ENCODE measurements at regions not wholly inside any gene's neighbourhood (a gene's known extent, or its start where the extent isn't known, plus 50 kb on each side); places are given as distances from the start of the nearest gene placed in this dataset.

DNA sequence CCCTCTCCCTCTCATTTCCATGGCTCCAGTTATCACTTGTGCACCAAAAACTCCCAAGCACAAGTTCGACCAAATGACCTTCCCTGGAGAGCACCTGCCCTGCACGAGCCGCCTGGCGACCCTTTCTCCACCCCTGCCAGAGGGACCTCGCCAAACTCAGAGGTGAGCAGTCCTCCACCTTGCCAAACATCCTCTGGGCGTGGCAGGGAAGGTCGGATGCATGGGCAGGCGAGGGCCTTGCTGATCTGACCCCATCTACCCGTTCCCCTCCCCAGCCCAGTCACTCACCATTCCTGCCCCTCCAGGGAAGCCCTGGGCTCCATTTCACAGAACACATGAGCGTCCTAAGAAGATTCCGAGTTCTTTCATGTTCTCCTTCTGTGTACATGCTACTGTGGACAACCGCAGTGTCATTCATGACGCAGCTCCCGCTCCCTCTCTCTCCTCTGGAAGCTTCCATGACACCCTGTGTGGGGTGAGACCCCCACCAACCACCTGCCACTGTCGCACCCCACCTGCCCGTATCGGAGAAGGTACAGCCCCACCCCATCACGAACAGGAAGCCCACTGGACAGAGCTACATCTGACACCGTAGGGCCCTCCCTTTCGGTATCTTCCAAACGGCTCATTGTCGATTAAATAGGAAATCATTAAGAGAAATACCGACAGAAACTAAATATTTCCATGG lies 104.3 kb downstream of the DACT2 start:
- TF ChIP-seq, protein P1, sequence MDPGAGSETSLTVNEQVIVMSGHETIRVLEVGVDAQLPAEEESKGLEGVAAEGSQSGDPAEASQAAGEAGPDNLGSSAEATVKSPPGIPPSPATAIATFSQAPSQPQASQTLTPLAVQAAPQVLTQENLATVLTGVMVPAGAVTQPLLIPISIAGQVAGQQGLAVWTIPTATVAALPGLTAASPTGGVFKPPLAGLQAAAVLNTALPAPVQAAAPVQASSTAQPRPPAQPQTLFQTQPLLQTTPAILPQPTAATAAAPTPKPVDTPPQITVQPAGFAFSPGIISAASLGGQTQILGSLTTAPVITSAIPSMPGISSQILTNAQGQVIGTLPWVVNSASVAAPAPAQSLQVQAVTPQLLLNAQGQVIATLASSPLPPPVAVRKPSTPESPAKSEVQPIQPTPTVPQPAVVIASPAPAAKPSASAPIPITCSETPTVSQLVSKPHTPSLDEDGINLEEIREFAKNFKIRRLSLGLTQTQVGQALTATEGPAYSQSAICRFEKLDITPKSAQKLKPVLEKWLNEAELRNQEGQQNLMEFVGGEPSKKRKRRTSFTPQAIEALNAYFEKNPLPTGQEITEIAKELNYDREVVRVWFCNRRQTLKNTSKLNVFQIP (CRISPR knock-in tag; IDR thresholded peaks at IDR 0.05; ENCODE audit: borderline replicate concordance, low read depth) = no peak
- TF ChIP-seq PPARA (CRISPR knock-in tag; IDR thresholded peaks at IDR 0.05; ENCODE audit: borderline replicate concordance) (no peak), ZFP3 (CRISPR knock-in tag; IDR thresholded peaks at IDR 0.05) (no peak), ARNTL (CRISPR knock-in tag; IDR thresholded peaks at IDR 0.05; ENCODE audit: borderline replicate concordance, low read depth) (no peak)
- TF ChIP-seq, protein P2, sequence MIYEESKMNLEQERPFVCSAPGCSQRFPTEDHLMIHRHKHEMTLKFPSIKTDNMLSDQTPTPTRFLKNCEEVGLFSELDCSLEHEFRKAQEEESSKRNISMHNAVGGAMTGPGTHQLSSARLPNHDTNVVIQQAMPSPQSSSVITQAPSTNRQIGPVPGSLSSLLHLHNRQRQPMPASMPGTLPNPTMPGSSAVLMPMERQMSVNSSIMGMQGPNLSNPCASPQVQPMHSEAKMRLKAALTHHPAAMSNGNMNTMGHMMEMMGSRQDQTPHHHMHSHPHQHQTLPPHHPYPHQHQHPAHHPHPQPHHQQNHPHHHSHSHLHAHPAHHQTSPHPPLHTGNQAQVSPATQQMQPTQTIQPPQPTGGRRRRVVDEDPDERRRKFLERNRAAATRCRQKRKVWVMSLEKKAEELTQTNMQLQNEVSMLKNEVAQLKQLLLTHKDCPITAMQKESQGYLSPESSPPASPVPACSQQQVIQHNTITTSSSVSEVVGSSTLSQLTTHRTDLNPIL (CRISPR knock-in tag; IDR thresholded peaks at IDR 0.05; ENCODE audit: low read depth) = no peak

All from SK-N-SH treated with all-trans-retinoic acid at 6 μM for 48 hours (cell line).